Karpas-422 (cell line): ENCODE measurements at regions not wholly inside any gene's neighbourhood (a gene's known extent, or its start where the extent isn't known, plus 50 kb on each side); places are given as distances from the start of the nearest gene placed in this dataset.
"Not testable (repeated sequence)": the region's sequence is repeated elsewhere in the genome, so short reads cannot be mapped to it uniquely, and the experiment has no call there.

Source experiments
- DNase-seq: peaks from one replicate; pipeline ENCODE4 v3.0.0-alpha.2; 2015
- H2AFZ ChIP-seq: fragments of 200-600 bp; sonication (generic); 2 replicates; pipeline ENCODE4 v1.6.1; 2014; ENCODE audit warnings: antibody characterized with exemption, low read length, mixed read lengths
- H3K27ac ChIP-seq: fragments of 200-600 bp; sonication (generic); 2 replicates; pipeline ENCODE4 v1.5.1; 2014; ENCODE audit warnings: mild to moderate bottlenecking, low read length, moderate library complexity
- H3K27me3 ChIP-seq: fragments of 200-600 bp; sonication (generic); 2 replicates; pipeline ENCODE4 v1.6.1; 2014; ENCODE audit warnings: low read length, mixed read lengths
- H3K36me3 ChIP-seq: fragments of 200-600 bp; sonication (generic); 2 replicates; pipeline ENCODE4 v1.6.1; 2014; ENCODE audit warnings: low read length, mixed read lengths; ENCODE audit not compliant: insufficient read depth
- H3K4me1 ChIP-seq: fragments of 200-600 bp; sonication (generic); 2 replicates; pipeline ENCODE4 v1.6.1; 2014; ENCODE audit warnings: mild to moderate bottlenecking, low read length, mixed read lengths
- H3K4me2 ChIP-seq: fragments of 200-600 bp; sonication (generic); 2 replicates; pipeline ENCODE4 v1.6.1; 2014; ENCODE audit warnings: low read length, low read depth, mild to moderate bottlenecking; ENCODE audit not compliant: poor library complexity, severe bottlenecking
- H3K4me3 ChIP-seq: fragments of 200-600 bp; sonication (generic); 2 replicates; pipeline ENCODE4 v1.5.1; 2014; ENCODE audit warnings: mild to moderate bottlenecking, antibody characterized with exemption, low read length, mixed read lengths
- H3K79me2 ChIP-seq: fragments of 200-600 bp; sonication (generic); 2 replicates; pipeline ENCODE4 v1.6.1; 2014; ENCODE audit warnings: mild to moderate bottlenecking, low read length, mixed read lengths
- H3K9ac ChIP-seq: fragments of 200-600 bp; sonication (generic); 2 replicates; pipeline ENCODE4 v1.6.0; 2014; ENCODE audit warnings: low read length
- H3K9me2 ChIP-seq: fragments of 200-600 bp; sonication (generic), shearing (Covaris generic); replicated peaks from 2 replicates; pipeline ENCODE4 v1.6.0; 2014; ENCODE audit warnings: mild to moderate bottlenecking, low read length, moderate library complexity; ENCODE audit not compliant: insufficient read depth
- H3K9me3 ChIP-seq: fragments of 300-700, 200-600 bp; sonication (generic); 2 replicates; pipeline ENCODE4 v1.6.1; 2014; ENCODE audit warnings: low read length, mixed read lengths
- H4K20me1 ChIP-seq: fragments of 200-600 bp; sonication (generic); 2 replicates; pipeline ENCODE4 v1.6.1; 2014; ENCODE audit warnings: mild to moderate bottlenecking, antibody characterized with exemption, low read length, low read depth; ENCODE audit not compliant: insufficient read depth

DNA sequence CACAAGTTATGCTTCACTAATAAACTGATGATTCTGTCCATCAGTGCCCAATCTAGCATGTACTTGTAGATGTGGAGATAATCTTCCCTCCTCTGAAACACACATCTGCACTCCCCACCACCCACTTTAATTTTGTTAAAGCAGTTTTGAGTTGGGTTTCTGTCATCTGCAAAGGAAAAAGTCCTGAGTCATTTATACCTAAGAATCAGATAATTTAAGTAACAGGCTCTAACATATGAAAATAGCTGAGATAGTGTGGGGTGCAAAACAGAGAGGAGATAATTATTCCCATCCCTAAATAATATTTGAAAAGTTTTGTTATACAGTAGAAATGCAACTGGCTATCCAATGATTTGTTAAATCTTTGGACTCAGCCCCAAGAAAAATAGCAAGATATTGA is 67.7 kb upstream of the ALOX12 start:
- Histone ChIP-seq H3K79me2 (no peaks in the 10 kb centered on the region), H2AFZ (no peak overlapping the region), H3K9me3 (no peaks in the 10 kb centered on the region), H3K27ac (no peak overlapping the region), H3K4me1 (no peaks in the 10 kb centered on the region), H3K4me3 (no peak overlapping the region), H3K4me2 (no peak overlapping the region), H3K27me3 (no peaks in the 10 kb centered on the region), H3K9me2 (no peaks in the 10 kb centered on the region), H3K9ac (no peak overlapping the region), H3K36me3 (no peaks in the 10 kb centered on the region), H4K20me1 (no peaks in the 10 kb centered on the region)
- no peak for DNase-seq

GRCh38 chr17:6930749-6931148 is 65.1 kb upstream of the ALOX12 start:
- DNase-seq, result no peak
- no peaks in the 10 kb centered on the region for H3K36me3 ChIP-seq
- no peak overlapping the region for H2AFZ ChIP-seq
- no peaks in the 10 kb centered on the region for H4K20me1 ChIP-seq
- H3K79me2 ChIP-seq, result no peaks in the 10 kb centered on the region
- no peaks in the 10 kb centered on the region for H3K27me3 ChIP-seq
- no peak overlapping the region for H3K4me2 ChIP-seq
- H3K4me1 ChIP-seq, result peaks cover 3% of the 10 kb centered on the region
- no peak overlapping the region for H3K9ac ChIP-seq
- no peak overlapping the region for H3K27ac ChIP-seq
- H3K9me2 ChIP-seq, result no peaks in the 10 kb centered on the region
- H3K9me3 ChIP-seq, result no peaks in the 10 kb centered on the region
- no peak overlapping the region for H3K4me3 ChIP-seq

- DNase-seq, H3K79me2 ChIP-seq, H3K36me3 ChIP-seq, H3K9ac ChIP-seq, H3K4me3 ChIP-seq, H3K27me3 ChIP-seq, H3K4me2 ChIP-seq, H2AFZ ChIP-seq, H3K9me3 ChIP-seq, H3K9me2 ChIP-seq, H3K27ac ChIP-seq, H4K20me1 ChIP-seq: not testable (repeated sequence)
- H3K4me1 ChIP-seq, result peaks cover 26% of the 10 kb centered on the region
Observed at GRCh38 chr17:6934544-6934943, 61.3 kb upstream of the ALOX12 start.

DNA sequence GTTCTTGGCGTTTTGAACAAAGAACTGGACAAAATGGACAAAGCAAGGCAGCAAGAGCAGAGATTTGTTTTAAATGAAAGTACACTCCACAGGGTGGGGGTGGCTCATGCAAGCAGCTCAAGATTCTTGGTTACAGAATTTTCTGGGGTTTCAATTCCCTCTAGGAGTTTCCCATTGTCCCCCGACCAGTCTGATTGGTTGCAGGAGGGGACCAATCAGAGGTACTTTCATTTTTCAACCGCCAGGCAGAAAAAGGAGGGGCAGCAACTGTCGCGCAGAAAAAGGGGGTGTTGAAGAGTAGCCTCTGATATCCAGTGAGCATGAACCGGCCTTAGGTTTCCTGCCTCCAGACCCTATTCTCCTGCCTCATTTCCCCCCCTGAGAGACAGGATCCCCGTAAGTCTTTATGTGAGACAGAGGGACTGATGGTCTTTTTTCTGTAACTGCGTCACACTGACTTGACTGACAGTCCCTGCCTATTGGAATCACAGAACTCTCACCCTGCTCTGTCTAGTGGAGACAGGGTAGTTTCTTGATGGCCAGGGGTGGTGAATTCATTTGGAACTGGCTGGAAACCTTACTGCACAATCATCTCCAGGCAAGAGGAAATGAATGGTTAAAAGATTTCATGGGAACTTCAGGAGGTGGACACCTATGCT is 59.4 kb upstream of the ALOX12 start:
- no peaks in the 10 kb centered on the region for H4K20me1 ChIP-seq
- peak overlapping the region; percentile 72 for H3K9ac ChIP-seq
- H3K27me3 ChIP-seq, result no peaks in the 10 kb centered on the region
- no peaks in the 10 kb centered on the region for H3K9me2 ChIP-seq
- H2AFZ ChIP-seq, result peak overlapping the region; percentile 96
- H3K36me3 ChIP-seq, result no peaks in the 10 kb centered on the region
- peak overlapping the region; percentile 72 for H3K4me3 ChIP-seq
- peaks cover 29% of the 10 kb centered on the region for H3K4me1 ChIP-seq
- no peaks in the 10 kb centered on the region for H3K79me2 ChIP-seq
- peak overlapping the region; percentile 84 for H3K4me2 ChIP-seq
- H3K9me3 ChIP-seq, result no peaks in the 10 kb centered on the region
- DNase-seq, result peak; percentile 86
- no peak overlapping the region for H3K27ac ChIP-seq

GRCh38 chr17:6938637-6939036 is 57.2 kb upstream of the ALOX12 start:
- H3K9ac ChIP-seq, result no peak overlapping the region; the same call in 1 of the 2 replicates
- no peaks in the 10 kb centered on the region for H3K9me2 ChIP-seq
- H3K9me3 ChIP-seq, result no peaks in the 10 kb centered on the region
- no peaks in the 10 kb centered on the region for H3K36me3 ChIP-seq
- peaks cover 29% of the 10 kb centered on the region for H3K4me1 ChIP-seq
- peak; percentile 43 for DNase-seq
- H3K27ac ChIP-seq, result no peak overlapping the region
- no peaks in the 10 kb centered on the region for H3K79me2 ChIP-seq
- no peaks in the 10 kb centered on the region for H3K27me3 ChIP-seq
- H4K20me1 ChIP-seq, result no peaks in the 10 kb centered on the region
- H2AFZ ChIP-seq, result no peak overlapping the region
- no peak overlapping the region for H3K4me2 ChIP-seq
- H3K4me3 ChIP-seq, result no peak overlapping the region

DNA sequence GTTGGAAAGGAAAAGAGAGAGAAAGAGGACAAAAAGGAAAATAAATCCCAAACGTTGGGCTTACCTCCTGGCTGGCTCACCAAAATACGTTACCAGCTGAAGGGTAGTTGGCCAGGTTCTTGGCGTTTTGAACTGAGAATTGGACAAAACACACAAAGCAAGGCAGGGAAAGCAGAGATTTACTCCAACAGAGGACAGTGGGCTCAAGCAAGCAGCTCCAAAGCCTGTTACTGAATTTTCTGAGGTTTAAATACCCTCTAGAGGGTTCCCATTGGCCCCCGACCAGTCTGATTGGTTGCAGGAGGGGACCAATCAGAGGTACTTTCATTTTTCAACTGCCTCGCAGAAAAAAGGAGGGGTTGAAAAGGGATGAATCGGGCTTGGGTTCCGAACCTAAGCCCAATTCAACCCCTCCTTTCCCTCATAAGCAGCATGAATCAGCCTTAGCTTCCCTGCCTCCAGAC is 55.6 kb upstream of the ALOX12 start:
- H3K27ac ChIP-seq, result no peak overlapping the region
- no peaks in the 10 kb centered on the region for H3K79me2 ChIP-seq
- 0 out of 2 replicates have a peak overlapping the region, but pooled peaks have one; percentile 15 for H3K9ac ChIP-seq
- peak; percentile 63 for DNase-seq
- H3K36me3 ChIP-seq, result no peaks in the 10 kb centered on the region
- peaks cover 29% of the 10 kb centered on the region for H3K4me1 ChIP-seq
- peak overlapping the region; percentile 39; the same call in 1 of the 2 replicates for H3K4me3 ChIP-seq
- no peaks in the 10 kb centered on the region for H4K20me1 ChIP-seq
- peak overlapping the region; percentile 54; the same call in 1 of the 2 replicates for H2AFZ ChIP-seq
- H3K27me3 ChIP-seq, result no peaks in the 10 kb centered on the region
- peak overlapping the region; percentile 45 for H3K4me2 ChIP-seq
- no peaks in the 10 kb centered on the region for H3K9me2 ChIP-seq
- H3K9me3 ChIP-seq, result no peaks in the 10 kb centered on the region

DNA sequence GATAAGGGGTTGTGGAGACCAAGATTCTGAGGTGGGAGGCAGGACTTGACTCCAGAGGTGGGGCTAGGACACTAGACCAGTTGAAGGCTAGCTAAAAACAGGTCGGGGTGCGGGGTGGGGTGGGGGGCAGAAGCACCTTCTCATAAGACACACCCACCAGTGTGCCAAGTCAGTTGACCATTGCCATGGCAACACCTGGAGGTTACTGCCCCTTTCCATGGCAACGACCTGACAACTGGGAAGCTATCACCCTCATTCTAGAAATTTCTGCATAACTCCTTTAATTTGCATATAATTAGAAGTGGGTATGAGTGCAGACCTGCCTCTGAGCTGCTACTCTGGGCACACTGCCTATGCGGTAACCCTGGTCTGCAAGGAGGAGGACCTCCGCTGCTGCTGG is 53.9 kb upstream of the ALOX12 start:
- Histone ChIP-seq H3K9me3 (no peaks in the 10 kb centered on the region), H3K4me1 (peaks cover 14% of the 10 kb centered on the region), H2AFZ (no peak overlapping the region), H3K27me3 (no peaks in the 10 kb centered on the region), H4K20me1 (no peaks in the 10 kb centered on the region), H3K79me2 (no peaks in the 10 kb centered on the region), H3K4me2 (no peak overlapping the region), H3K9ac (no peak overlapping the region), H3K36me3 (no peaks in the 10 kb centered on the region), H3K4me3 (no peak overlapping the region), H3K27ac (no peak overlapping the region), H3K9me2 (no peaks in the 10 kb centered on the region)
- no peak for DNase-seq

DNA sequence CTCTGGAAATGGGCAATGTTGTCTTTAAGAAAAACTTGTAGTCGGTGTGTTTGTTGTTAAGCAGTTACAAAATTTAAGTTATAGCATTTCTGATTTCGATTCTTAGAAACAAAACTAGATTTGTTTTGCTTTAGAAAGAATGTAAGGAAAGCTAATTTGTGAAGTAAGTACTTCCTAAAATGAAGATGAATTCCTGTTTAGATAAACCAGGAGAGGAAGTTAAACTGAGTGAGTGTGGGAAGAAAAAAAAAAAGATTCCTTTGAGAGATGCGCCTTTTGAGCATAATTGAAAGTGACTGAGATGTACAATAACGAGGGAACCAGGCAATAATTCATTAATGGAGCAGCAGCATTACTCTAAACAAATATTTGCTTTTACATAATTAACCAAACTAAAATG is 52.4 kb upstream of the ALOX12 start:
- H4K20me1 ChIP-seq, result no peaks in the 10 kb centered on the region
- no peak overlapping the region for H3K4me3 ChIP-seq
- DNase-seq, result no peak
- H3K9me2 ChIP-seq, result no peaks in the 10 kb centered on the region
- no peak overlapping the region for H2AFZ ChIP-seq
- H3K27me3 ChIP-seq, result no peaks in the 10 kb centered on the region
- H3K9ac ChIP-seq, result no peak overlapping the region
- H3K9me3 ChIP-seq, result no peaks in the 10 kb centered on the region
- H3K79me2 ChIP-seq, result no peaks in the 10 kb centered on the region
- no peak overlapping the region for H3K4me2 ChIP-seq
- H3K4me1 ChIP-seq, result peaks cover 9% of the 10 kb centered on the region
- no peaks in the 10 kb centered on the region for H3K36me3 ChIP-seq
- H3K27ac ChIP-seq, result no peak overlapping the region
